ENCODE measurements at regions not wholly inside any gene's neighbourhood (a gene's known extent, or its start where the extent isn't known, plus 50 kb on each side); places are given as distances from the start of the nearest gene placed in this dataset.

GRCh38 chr3:181333394-181333793 lies 343.9 kb upstream of the DNAJC19 start:
- no peak overlapping the region for H2AFZ ChIP-seq (ENCODE audit: low read length)
- no peak overlapping the region for H2AK5ac ChIP-seq (ENCODE audit: low read depth, low read length)
- no peaks in the 10 kb centered on the region for H3K23me2 ChIP-seq (ENCODE audit: low read depth, low read length)
- H4K5ac ChIP-seq (ENCODE audit: insufficient read length, low read depth, low read length), result no peak overlapping the region
- no peak for DNase-seq (ENCODE audit: low read depth in 1 of 2, low spot score in 2 of 2)
- ChIA-PET CTCF (ENCODE audit: partially characterized antibody) (no interaction called here), POLR2A (ENCODE audit: partially characterized antibody) (no interaction called here)
- no peak overlapping the region for H2BK12ac ChIP-seq (ENCODE audit: low read depth, low read length)
- no peaks in the 10 kb centered on the region for H3K79me1 ChIP-seq (ENCODE audit: low read depth, low read length)
- FAIRE-seq, result no peak
- H2BK120ac ChIP-seq (replicated peaks; ENCODE audit: low read depth, low read length), result no peak overlapping the region
- no peak overlapping the region for H3K14ac ChIP-seq (ENCODE audit: insufficient read length)
- H3K9me3 ChIP-seq (ENCODE audit: insufficient read depth in 2 of 2, low read depth in 1 of 2, low read length in 1 of 2), result no peaks in the 10 kb centered on the region
- H2BK20ac ChIP-seq (ENCODE audit: low read length), result no peak overlapping the region
- H3K23ac ChIP-seq (ENCODE audit: insufficient read length), result no peak overlapping the region
- no peaks in the 10 kb centered on the region for H4K20me1 ChIP-seq (replicated peaks in 1 of 2; ENCODE audit: control insufficient read depth in 1 of 2, insufficient read depth in 2 of 2, low read length in 2 of 2)
- TF ChIP-seq NRF1 (IDR thresholded peaks at IDR 0.05; ENCODE audit: low read depth, low read length) (no peak), CTCF (IDR thresholded peaks at IDR 0.05; ENCODE audit: control extremely low read depth in 1 of 3, insufficient read depth in 1 of 3, low read depth in 1 of 3, low read length in 3 of 3) (no peak)
- no peak overlapping the region for H3K9ac ChIP-seq (replicated peaks in 1 of 4; ENCODE audit: extremely low read depth in 1 of 4, low read depth in 3 of 4, low read length in 3 of 4)
- no peak overlapping the region for H2BK5ac ChIP-seq (ENCODE audit: low read depth, low read length)
- H3K18ac ChIP-seq (ENCODE audit: extremely low read depth, low read length), result no peak overlapping the region
- H3K27me3 ChIP-seq (replicated peaks in 1 of 4; ENCODE audit: control insufficient read depth in 3 of 4, extremely low read depth in 1 of 4, insufficient read depth in 3 of 4, low read length in 3 of 4), result no peaks in the 10 kb centered on the region
- H3K4me2 ChIP-seq (ENCODE audit: insufficient read depth in 1 of 2, low read depth in 2 of 2, low read length in 2 of 2), result no peak overlapping the region
- no peak overlapping the region for H3K56ac ChIP-seq (replicated peaks; ENCODE audit: insufficient read length, low read depth, low read length)
- no peak overlapping the region for H4K8ac ChIP-seq (ENCODE audit: extremely low read depth, insufficient read depth, low read length)
- H2BK15ac ChIP-seq (ENCODE audit: low read length), result no peak overlapping the region
- no peaks in the 10 kb centered on the region for H3K36me3 ChIP-seq (ENCODE audit: control insufficient read depth in 2 of 4, insufficient read depth in 4 of 4, low read length in 3 of 4)
- H4K91ac ChIP-seq (replicated peaks; ENCODE audit: insufficient read length, low read length), result no peak overlapping the region
- H3K4ac ChIP-seq (replicated peaks; ENCODE audit: insufficient read length, low read depth, low read length), result no peak overlapping the region
- no peak overlapping the region for H3K27ac ChIP-seq (ENCODE audit: low read depth, low read length)
- no peak overlapping the region for H3K4me3 ChIP-seq (ENCODE audit: extremely low read depth in 1 of 4, insufficient read depth in 2 of 4, low read depth in 3 of 4, low read length in 4 of 4)
- H3K79me2 ChIP-seq (ENCODE audit: control insufficient read depth in 1 of 2, insufficient read depth in 2 of 2, low read length in 2 of 2), result no peaks in the 10 kb centered on the region
- no peaks in the 10 kb centered on the region for H3K4me1 ChIP-seq (replicated peaks in 1 of 4; ENCODE audit: control insufficient read depth in 3 of 4, insufficient read depth in 4 of 4, low read length in 3 of 4)
